GM21381 (cell line): ENCODE measurements at regions not wholly inside any gene's neighbourhood (a gene's known extent, or its start where the extent isn't known, plus 50 kb on each side); places are given as distances from the start of the nearest gene placed in this dataset.
A peak's percentile ranks its signal among the peaks of the same experiment; 100 is the strongest.

Source experiments
- ATAC-seq: cut with Tn5 transposase; IDR thresholded peaks from one replicate; pipeline ENCODE4 v1.9.1; 2021; ENCODE audit warnings: mild to moderate bottlenecking, moderate library complexity; ENCODE audit not compliant: unreplicated experiment

GRCh38 chr11:122523846-122524805, 131.4 kb upstream of the UBASH3B start:
- ATAC-seq = no peak

DNA sequence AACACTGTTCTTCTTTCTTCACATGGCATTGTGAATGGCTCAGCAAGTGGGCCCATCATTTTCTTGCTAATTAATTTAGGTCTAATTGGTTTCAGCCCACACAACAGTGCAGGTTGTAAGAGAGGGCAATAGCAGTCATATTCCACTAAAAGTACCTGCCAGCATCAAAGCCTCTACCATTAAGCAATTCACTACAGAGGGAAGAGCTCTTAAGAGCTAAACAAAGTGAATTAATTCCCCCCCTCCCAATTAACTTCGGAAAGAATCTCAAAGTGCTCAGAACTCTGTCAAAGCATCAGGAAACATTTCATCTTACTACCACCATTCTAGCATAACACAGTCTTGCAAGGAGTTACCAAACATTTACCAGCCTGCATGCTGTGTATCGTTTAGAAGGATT, 133.9 kb upstream of the UBASH3B start:
- no peak for ATAC-seq

- no peak for ATAC-seq
Measured at GRCh38 chr11:122517403-122518379, 137.8 kb upstream of the UBASH3B start.

DNA sequence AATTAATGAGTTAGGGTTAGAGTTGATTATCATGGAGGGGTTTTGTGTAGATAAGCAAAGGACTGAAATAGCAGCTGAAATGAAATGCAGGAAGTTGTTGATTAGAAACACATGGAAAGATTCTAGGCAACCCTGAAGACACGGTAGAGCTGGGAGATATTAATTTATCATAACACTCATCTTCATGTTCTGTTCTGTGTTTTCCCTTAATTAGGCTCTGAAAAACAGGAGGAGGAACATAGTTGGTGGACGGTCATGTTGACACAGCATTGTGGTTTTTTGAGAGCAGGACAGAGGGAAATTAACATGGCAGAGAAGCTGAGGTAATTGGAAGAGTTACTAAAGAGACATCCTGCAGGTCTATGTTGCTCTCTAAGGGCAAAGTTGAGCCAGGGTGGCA, 138.8 kb upstream of the UBASH3B start:
- ATAC-seq = no peak

GRCh38 chr11:122513997-122514396, 141.5 kb upstream of the UBASH3B start:
- no peak for ATAC-seq

DNA sequence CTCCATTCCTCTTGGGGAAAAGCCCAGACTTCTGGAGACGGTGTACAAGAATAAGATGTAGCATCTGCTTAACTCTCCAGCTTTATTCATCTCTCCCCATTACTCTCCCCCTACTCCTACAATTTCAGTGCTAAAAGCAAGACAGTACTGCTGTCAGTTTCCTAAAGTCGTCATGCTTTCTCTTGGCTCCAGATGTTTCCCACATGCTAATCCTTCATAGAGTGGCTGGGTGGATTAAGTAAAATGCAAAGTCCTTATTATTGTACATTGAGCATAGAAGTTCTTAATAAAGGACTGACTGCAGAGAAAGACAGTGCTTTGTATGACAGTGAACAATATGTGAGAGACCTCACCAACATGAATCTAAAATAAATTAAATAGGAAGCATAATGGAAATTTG, 142.2 kb upstream of the UBASH3B start:
- ATAC-seq = no peak

DNA sequence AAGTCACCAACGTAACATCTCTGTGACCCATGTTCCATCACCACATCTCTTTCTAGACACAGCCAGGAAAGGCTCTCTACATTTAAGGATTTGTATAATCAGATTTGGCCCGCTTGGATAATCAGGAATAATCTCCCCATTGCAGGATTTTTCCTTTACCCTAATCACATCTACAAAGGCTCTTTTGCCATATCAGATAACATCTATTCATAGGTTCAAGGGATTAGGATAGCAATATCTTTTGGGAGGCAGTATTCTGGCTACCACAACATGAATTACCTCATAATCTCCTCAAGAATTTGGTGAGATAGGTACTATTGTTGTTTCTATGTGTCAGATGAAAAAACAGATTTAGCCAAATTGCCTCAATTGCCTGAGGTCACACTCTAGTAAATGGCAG, 142.8 kb upstream of the UBASH3B start:
- no peak for ATAC-seq

GRCh38 chr11:122509899-122510298, 145.6 kb upstream of the UBASH3B start:
- no peak for ATAC-seq

DNA sequence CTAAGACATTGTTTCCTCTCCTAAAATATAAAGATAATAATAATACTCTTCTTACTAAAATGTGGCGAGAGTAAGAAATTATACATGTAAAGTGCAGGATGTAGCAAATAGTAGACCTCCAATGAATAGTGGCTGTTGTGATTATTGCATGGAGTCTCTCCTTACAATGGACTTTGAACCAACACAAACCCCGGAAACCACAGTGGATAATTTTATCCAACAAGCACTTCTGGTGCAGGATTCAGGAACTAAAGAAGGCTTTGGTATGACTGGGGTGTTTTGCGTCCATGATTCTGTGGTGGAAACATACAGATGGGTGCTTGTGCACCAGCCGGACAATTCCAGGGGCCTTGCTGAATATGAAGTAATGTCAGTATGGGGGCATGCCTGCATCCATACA, 146.4 kb upstream of the UBASH3B start:
- no peak for ATAC-seq

GRCh38 chr11:122505304-122506006, 150.1 kb upstream of the UBASH3B start:
- peak; percentile 87 for ATAC-seq

- ATAC-seq = no peak
Measured at GRCh38 chr11:122494221-122494620, 161.3 kb upstream of the UBASH3B start.

GRCh38 chr11:122491509-122491908, 164.0 kb upstream of the UBASH3B start:
- ATAC-seq = no peak

GRCh38 chr11:122488892-122489706, 166.4 kb upstream of the UBASH3B start:
- no peak for ATAC-seq

DNA sequence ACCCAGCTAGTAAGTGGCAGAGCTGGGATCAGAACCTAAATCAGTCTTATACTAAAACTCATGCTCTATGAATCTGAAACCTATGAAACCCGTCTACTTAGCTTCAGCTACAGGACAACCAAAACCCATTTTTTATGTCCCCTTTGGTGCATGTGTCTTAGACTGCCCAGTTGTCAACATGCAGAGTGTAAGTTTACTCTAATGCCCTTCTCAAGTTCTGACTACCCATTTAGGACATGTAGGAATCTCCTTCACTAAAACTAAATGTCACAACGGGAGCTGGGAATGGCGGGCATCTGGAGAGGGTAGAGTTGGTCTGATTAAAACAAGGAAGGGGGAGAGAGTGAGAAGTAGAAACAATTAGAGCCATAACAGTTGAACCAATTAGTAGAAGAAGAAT, 167.9 kb upstream of the UBASH3B start:
- no peak for ATAC-seq

GRCh38 chr11:122486793-122487495, 168.6 kb upstream of the UBASH3B start:
- ATAC-seq = no peak

DNA sequence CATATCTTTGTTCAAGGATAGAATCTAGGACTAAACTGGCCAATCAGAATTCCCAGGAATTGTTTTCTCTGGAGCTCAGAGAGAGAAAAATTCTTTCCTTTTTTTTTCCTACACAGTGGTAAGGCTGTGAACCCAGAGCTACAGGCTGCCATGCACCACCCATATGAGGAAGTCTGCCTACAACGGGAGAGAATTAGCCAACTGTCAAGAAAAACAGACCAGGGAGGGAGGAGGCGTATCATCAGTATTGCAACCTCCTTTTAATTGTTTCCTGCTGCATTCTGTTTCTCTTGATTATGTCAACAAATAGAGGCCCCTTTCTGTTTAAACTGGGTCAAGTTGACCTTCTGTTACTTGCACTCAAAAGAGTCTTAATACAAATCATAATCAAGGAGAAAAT, 176.5 kb upstream of the UBASH3B start:
- no peak for ATAC-seq

DNA sequence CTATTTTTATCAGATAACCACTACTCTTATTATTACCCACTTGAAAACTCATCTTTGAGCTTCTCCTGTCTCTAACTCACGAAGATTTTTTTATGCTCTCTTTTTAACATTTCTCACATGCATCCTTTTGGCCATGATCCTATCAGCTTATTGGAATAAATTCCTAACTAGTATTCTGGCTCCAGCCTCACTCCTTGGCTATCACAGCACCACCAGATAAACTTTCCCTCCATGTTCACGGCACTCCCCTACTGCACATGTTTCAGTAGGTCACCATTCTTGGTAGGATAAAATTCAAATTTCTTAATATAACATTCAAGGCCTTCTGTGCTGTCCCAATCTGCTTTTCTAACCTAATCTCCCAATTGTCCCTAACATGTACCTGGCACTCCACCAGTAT, 186.6 kb upstream of the UBASH3B start:
- no peak for ATAC-seq

DNA sequence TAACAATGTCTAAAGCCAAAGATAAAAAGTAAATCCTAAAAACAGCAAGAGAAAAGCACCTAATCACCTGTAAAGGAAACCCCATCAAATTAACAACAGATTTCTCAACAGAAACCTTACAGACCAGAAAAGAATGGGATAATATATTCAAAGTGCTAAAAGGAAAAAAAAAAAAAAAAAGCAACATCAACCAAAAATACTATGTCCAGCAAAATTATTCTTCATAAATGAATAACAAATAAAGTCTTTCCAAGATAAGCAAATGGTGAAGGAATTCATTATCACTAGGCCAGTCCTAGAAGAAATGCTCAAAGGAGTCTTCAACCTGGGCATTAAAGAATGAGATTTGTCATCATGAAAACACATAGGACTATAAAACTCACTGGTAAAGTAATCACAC, 192.0 kb upstream of the UBASH3B start:
- ATAC-seq = no peak

GRCh38 chr11:122459064-122459463, 196.5 kb upstream of the UBASH3B start:
- no peak for ATAC-seq

DNA sequence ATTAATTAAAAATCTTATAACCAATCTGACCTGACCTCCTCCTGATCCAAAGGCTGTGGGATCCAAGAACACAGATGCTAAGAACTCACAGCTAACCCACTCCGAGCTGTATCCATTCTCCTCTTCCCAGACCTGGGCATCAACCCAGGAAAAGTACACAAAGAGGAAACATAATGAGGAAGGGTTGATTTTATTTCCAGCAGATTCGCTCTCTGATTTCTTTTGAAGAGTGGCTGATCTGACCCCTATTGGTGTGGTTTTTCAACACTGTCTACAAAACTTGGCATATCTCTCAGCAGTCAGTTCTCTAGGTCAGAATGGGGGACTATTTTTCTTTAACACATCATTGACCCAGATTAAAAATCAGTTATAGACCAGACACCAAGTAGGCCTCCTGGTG, 201.9 kb upstream of the UBASH3B start:
- no peak for ATAC-seq
